Adrenal gland (tissue), 5 donors: ENCODE measurements at regions not wholly inside any gene's neighbourhood (a gene's known extent, or its start where the extent isn't known, plus 50 kb on each side); places are given as distances from the start of the nearest gene placed in this dataset.

Experiments
- CTCF ChIP-seq, 6 experiments: fragments of 450-650 bp in 4 of 6; fragments of 200-600 bp in 2 of 6; sonication (generic) in 1 of 6; IDR thresholded peaks; 1 replicate in 5 of 6; 2 replicates in 1 of 6; pipeline versions ENCODE4 v1.5.1 to v1.8.0; 2016 to 2021; ENCODE audit warnings: antibody characterized with exemption in 6 of 6, mild to moderate bottlenecking in 2 of 6, moderate library complexity in 1 of 6
- POLR2A ChIP-seq, 2 donors: fragments of 450-650 bp; IDR thresholded peaks; one replicate each; pipeline ENCODE4 v1.6.1; 2017; ENCODE audit warnings: antibody characterized with exemption in 2 of 2, mild to moderate bottlenecking in 2 of 2, moderate library complexity in 1 of 2
- donor health status: DM: no; HTN: no; CAD: no.

GRCh38 chr3:34016925-34017587 lies 218.6 kb downstream of the PDCD6IP start:
- no peak for TF ChIP-seq CTCF (IDR thresholded peaks at IDR 0.05)
- TF ChIP-seq POLR2A (IDR thresholded peaks at IDR 0.05): no peak
